KBM-7 (cell line): ENCODE measurements at regions not wholly inside any gene's neighbourhood (a gene's known extent, or its start where the extent isn't known, plus 50 kb on each side); places are given as distances from the start of the nearest gene placed in this dataset.

Experiments
- DNase-seq: peaks from one replicate; pipeline ENCODE4 v3.0.0-alpha.2; 2015
- in situ Hi-C: fragments of 300-500 bp; cut with MboI; formaldehyde crosslinking; loops from 2 replicates; pipeline ENCODE4 v1.14.3; 2020; ENCODE audit warnings: low sequenced_read_pairs, low pct_unique_long_range_greater_than_20kb, mixed read lengths

GRCh38 chr16:85296859-85297660, 184.8 kb upstream of the CIBAR2 start:
- in situ Hi-C loops, result no loop called here
- DNase-seq, result peak; percentile 51

GRCh38 chr16:85297881-85298280, 185.6 kb upstream of the CIBAR2 start:
- in situ Hi-C loops, result no loop called here

GRCh38 chr16:85300406-85300968, 188.2 kb upstream of the CIBAR2 start:
- in situ Hi-C loops, result no loop called here

More at GRCh38 chr16:85297881-85298280, 185.6 kb upstream of the CIBAR2 start:
- DNase-seq, result no peak

GRCh38 chr16:85301231-85301630, 189.0 kb upstream of the CIBAR2 start:
- no peak for DNase-seq
- in situ Hi-C loops, result no loop called here

More at GRCh38 chr16:85300406-85300968, 188.2 kb upstream of the CIBAR2 start:
- DNase-seq, result no peak

- in situ Hi-C loops, result no loop called here
- no peak for DNase-seq
These were observed 190.0 kb upstream of the CIBAR2 start for GRCh38 chr16:85302018-85302847.

GRCh38 chr16:85302848-85303353, 190.6 kb upstream of the CIBAR2 start:
- DNase-seq, result no peak
- in situ Hi-C loops, result no loop called here

- DNase-seq, result peak; percentile 79
- in situ Hi-C loops, result no loop called here
These were observed 191.1 kb upstream of the CIBAR2 start for GRCh38 chr16:85303354-85303883.

- peak; percentile 20 for DNase-seq
- in situ Hi-C loops, result no loop called here
These were observed 192.1 kb upstream of the CIBAR2 start for GRCh38 chr16:85304337-85304736.

- peak; percentile 98 for DNase-seq
- in situ Hi-C loops, result no loop called here
These were observed 194.0 kb upstream of the CIBAR2 start for GRCh38 chr16:85306071-85306792.

GRCh38 chr16:85306793-85307551, 194.7 kb upstream of the CIBAR2 start:
- in situ Hi-C loops, result no loop called here
- DNase-seq, result no peak

GRCh38 chr16:85307552-85308364, 195.5 kb upstream of the CIBAR2 start:
- in situ Hi-C loops, result no loop called here
- no peak for DNase-seq

GRCh38 chr16:85308611-85309540, 196.6 kb upstream of the CIBAR2 start:
- in situ Hi-C loops, result no loop called here
- DNase-seq, result peak; percentile 42

GRCh38 chr16:85309656-85310587, 197.7 kb upstream of the CIBAR2 start:
- in situ Hi-C loops, result no loop called here
- DNase-seq, result peak; percentile 96

GRCh38 chr16:85310868-85311585, 198.8 kb upstream of the CIBAR2 start:
- in situ Hi-C loops, result no loop called here

GRCh38 chr16:85311741-85312140, 199.5 kb upstream of the CIBAR2 start:
- DNase-seq, result no peak
- in situ Hi-C loops, result no loop called here

More at GRCh38 chr16:85310868-85311585, 198.8 kb upstream of the CIBAR2 start:
- no peak for DNase-seq
